ENCODE measurements at regions not wholly inside any gene's neighbourhood (a gene's known extent, or its start where the extent isn't known, plus 50 kb on each side); places are given as distances from the start of the nearest gene placed in this dataset.

- no peak for TF ChIP-seq EP300 (IDR thresholded peaks at IDR 0.05)
- TF ChIP-seq CTCF (IDR thresholded peaks at IDR 0.05), result no peak
Measured at GRCh38 chr3:74041068-74041675, 416.4 kb upstream of the PDZRN3 start.

Data from tibial nerve (tissue), 4 donors.